Endodermal cell (in vitro differentiated cells): ENCODE measurements at regions not wholly inside any gene's neighbourhood (a gene's known extent, or its start where the extent isn't known, plus 50 kb on each side); places are given as distances from the start of the nearest gene placed in this dataset.
A peak's percentile ranks its signal among the peaks of the same experiment; 100 is the strongest.

ENCODE experiments used
- DNase-seq: peaks from one replicate; pipeline ENCODE4 v3.0.0-alpha.2; 2017
- H3K27ac ChIP-seq: 2 replicates; pipeline ENCODE4 v1.5.1; 2013; ENCODE audit warnings: mild to moderate bottlenecking, low read depth, low read length, moderate library complexity
- H3K27me3 ChIP-seq: 2 replicates; pipeline ENCODE4 v1.6.1; 2013; ENCODE audit warnings: mild to moderate bottlenecking, low read length, moderate library complexity; ENCODE audit not compliant: insufficient read depth, control insufficient read depth, poor library complexity, severe bottlenecking
- H3K36me3 ChIP-seq: 2 replicates; pipeline ENCODE4 v1.7.0; 2013; ENCODE audit warnings: mild to moderate bottlenecking, low read length, moderate library complexity; ENCODE audit not compliant: control insufficient read depth, insufficient read depth
- H3K4me1 ChIP-seq: one replicate; pipeline ENCODE4 v1.7.0; 2013; ENCODE audit warnings: low read length; ENCODE audit not compliant: control insufficient read depth, insufficient read depth
- H3K4me3 ChIP-seq: 2 replicates; pipeline ENCODE4 v1.5.1; 2013; ENCODE audit warnings: mild to moderate bottlenecking, low read length, moderate library complexity
- H3K9ac ChIP-seq: 2 replicates; pipeline ENCODE4 v1.6.1; 2013; ENCODE audit warnings: mild to moderate bottlenecking, low read length, moderate library complexity; ENCODE audit not compliant: poor library complexity, severe bottlenecking; ENCODE audit errors: extremely low read depth
- H3K9me3 ChIP-seq: 2 replicates; pipeline ENCODE4 v1.6.1; 2013; ENCODE audit warnings: mild to moderate bottlenecking, low read length, moderate library complexity; ENCODE audit not compliant: control insufficient read depth
- H3K27ac Mint-ChIP-seq: 2 replicates; pipeline ENCODE4 v1.8.0; 2020; ENCODE audit warnings: mixed read lengths
- H3K27me3 Mint-ChIP-seq: 2 replicates; pipeline ENCODE4 v1.8.0; 2021; ENCODE audit warnings: mild to moderate bottlenecking, mixed read lengths; ENCODE audit not compliant: insufficient read depth
- H3K36me3 Mint-ChIP-seq: 2 replicates; pipeline ENCODE4 v1.8.0; 2020; ENCODE audit warnings: low read depth, mixed read lengths
- H3K4me1 Mint-ChIP-seq: 2 replicates; pipeline ENCODE4 v1.8.0; 2020; ENCODE audit warnings: mixed read lengths
- H3K4me3 Mint-ChIP-seq: 2 replicates; pipeline ENCODE4 v1.8.0; 2020; ENCODE audit warnings: mild to moderate bottlenecking, moderate library complexity, mixed read lengths
- H3K9me3 Mint-ChIP-seq: 2 replicates; pipeline ENCODE4 v1.8.0; 2020; ENCODE audit warnings: mild to moderate bottlenecking, mixed read lengths
- WGBS, 2 experiments: methylation state at CpG; one replicate each; pipeline versions ENCODE4 v1.1.5 to v1.1.7; 2013; ENCODE audit warnings: missing lambda C conversion rate in 2 of 2, mixed read lengths in 1 of 2; ENCODE audit not compliant: insufficient coverage in 1 of 2, insufficient read length in 1 of 2; 5-methylcytosine and 5-hydroxymethylcytosine counted together
- TF ChIP-seq, protein P1 (sequence below): fragments of 200-600 bp; sonication (generic); conservative IDR thresholded peaks from 2 replicates; pipeline ENCODE4 v1.5.0; 2021; ENCODE audit warnings: antibody characterized with exemption, mild to moderate bottlenecking

DNA sequence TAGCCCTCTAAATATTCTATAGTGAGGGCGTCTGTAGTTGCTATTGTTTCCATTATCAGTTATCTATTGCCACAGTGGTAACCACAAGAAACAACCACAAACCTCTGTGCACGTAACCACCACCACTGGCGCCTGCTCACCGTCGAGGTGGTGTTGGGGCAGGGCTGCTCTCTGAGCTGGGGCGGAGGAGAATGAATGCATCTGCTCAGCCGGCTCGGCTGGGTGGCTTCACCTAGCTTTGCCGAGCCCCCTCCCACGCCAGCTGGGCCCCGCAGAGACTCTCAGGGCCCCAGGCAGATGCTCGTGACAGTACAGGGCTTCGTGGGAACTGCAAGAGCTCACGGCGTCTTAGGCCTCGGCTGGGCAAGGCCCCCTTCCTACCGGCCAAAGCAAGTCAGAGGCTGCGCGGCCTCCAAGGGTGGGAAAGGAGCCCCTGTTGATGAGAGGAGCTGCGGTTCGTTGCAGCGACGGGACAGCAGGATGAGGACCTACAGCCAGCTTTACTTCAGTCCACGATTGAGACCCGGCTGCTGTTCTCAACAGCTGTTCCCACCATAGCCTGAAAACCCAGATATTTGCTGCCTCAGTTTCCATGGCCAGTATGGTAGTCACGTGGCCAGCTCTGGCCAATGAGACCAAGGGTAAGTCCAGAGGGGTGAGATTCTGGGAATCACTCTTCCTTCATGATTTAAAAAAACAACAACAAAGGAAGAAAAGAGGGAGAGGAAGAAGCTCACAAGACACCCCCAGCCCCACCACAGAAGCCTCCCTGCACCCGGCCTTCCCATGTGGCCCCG, 120.2 kb upstream of the AFDN start:
- H3K27me3 ChIP-seq, result no peaks in the 10 kb centered on the region
- peak; percentile 41 for DNase-seq
- H3K4me1 ChIP-seq, result no peaks in the 10 kb centered on the region
- H3K9ac ChIP-seq, result no peak overlapping the region
- Mint-ChIP-seq H3K9me3 (no peaks in the 10 kb centered on the region), H3K4me1 (no peaks in the 10 kb centered on the region), H3K27ac (no peak overlapping the region), H3K27me3 (no peaks in the 10 kb centered on the region), H3K36me3 (no peaks in the 10 kb centered on the region), H3K4me3 (no peak overlapping the region)
- no peaks in the 10 kb centered on the region for H3K36me3 ChIP-seq
- 92 to 95% methylated on average over 21 to 28 of the region's 28 CpGs for WGBS, 2 experiments
- H3K9me3 ChIP-seq, result no peaks in the 10 kb centered on the region
- TF ChIP-seq, protein P1, sequence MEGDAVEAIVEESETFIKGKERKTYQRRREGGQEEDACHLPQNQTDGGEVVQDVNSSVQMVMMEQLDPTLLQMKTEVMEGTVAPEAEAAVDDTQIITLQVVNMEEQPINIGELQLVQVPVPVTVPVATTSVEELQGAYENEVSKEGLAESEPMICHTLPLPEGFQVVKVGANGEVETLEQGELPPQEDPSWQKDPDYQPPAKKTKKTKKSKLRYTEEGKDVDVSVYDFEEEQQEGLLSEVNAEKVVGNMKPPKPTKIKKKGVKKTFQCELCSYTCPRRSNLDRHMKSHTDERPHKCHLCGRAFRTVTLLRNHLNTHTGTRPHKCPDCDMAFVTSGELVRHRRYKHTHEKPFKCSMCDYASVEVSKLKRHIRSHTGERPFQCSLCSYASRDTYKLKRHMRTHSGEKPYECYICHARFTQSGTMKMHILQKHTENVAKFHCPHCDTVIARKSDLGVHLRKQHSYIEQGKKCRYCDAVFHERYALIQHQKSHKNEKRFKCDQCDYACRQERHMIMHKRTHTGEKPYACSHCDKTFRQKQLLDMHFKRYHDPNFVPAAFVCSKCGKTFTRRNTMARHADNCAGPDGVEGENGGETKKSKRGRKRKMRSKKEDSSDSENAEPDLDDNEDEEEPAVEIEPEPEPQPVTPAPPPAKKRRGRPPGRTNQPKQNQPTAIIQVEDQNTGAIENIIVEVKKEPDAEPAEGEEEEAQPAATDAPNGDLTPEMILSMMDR, result no peak
- no peak overlapping the region for H3K4me3 ChIP-seq
- no peak overlapping the region for H3K27ac ChIP-seq

DNA sequence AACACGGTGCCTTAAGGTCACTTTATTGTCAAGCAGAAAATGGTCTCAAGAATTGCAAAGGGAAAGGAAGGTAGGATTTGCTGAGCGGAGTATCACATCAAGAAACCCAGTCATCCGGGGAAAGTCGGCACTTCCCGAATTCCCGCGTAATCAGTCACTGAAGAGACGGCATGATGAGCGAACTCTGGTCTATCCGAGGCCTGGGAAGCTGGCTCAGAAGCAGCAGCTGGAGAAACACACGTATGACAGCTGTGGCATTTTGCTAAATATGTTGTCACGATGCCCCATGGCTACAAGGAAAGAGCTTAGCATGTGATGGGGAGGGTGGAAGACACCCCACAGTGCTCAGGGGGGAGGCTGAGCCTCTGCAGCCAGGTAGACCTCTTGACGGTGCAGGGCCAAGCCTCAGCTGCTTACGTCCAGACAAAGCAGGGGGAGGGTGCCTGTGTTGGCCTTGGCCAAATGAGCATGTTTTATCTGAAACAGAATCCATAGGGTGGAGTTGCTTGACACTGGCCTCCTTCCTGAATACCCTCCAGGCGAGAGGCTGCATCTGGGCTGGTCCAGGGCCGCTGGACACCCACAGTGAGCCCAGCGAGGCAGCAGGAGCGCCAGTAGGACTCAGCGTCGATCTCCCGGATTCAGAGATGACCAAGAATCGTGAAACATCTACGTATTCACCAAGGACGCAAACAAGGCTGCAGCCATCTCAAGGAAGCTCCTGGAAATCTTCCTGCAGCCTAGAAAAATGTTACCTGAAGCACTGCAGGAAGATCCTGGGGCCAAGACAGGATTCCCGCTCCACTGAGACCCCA, 118.8 kb upstream of the AFDN start:
- peak; percentile 38 for DNase-seq
- TF ChIP-seq, protein P1, result no peak
- Histone ChIP-seq H3K27ac (no peak overlapping the region), H3K27me3 (peaks cover 2% of the 10 kb centered on the region), H3K4me3 (no peak overlapping the region), H3K36me3 (no peaks in the 10 kb centered on the region), H3K9me3 (no peaks in the 10 kb centered on the region), H3K9ac (no peak overlapping the region), H3K4me1 (no peaks in the 10 kb centered on the region)
- Mint-ChIP-seq H3K4me1 (peaks cover 5% of the 10 kb centered on the region), H3K36me3 (no peaks in the 10 kb centered on the region), H3K27me3 (no peaks in the 10 kb centered on the region), H3K4me3 (no peak overlapping the region), H3K27ac (no peak overlapping the region), H3K9me3 (no peaks in the 10 kb centered on the region)
- WGBS, 2 experiments, result 87 to 94% methylated on average over 23 to 25 of the region's 25 CpGs

DNA sequence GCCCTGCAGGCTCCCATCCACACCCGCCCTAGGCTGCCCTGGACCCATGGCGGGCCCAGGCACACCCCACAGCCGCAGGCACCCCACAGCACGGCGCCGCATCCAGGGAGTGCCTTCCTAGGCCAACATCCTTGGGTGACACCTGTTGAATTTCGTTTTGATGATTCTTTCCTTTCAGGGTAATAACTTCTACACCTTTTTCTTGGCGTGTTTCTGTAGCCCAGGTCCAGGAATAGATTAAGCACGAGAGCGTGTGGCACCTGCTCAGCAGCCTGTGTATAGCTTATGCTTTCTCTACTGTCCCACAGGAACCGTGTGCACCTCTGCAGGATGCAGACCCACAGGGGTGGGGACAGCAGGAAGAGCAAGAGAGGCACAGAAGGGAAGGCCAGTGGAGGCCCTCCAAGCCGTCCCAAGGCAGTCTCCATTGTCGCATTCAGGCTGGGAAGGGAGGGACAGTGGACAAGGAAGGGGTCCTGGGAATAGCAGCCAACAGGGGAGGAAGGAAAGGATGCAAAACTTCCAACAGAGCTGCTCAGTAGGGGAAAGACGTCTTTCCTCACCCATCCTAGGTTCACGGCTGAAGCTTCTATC, 118.1 kb upstream of the AFDN start:
- Histone ChIP-seq H3K9me3 (no peaks in the 10 kb centered on the region), H3K27ac (no peak overlapping the region), H3K4me1 (no peaks in the 10 kb centered on the region), H3K36me3 (no peaks in the 10 kb centered on the region), H3K4me3 (no peak overlapping the region), H3K27me3 (peaks cover 9% of the 10 kb centered on the region), H3K9ac (no peak overlapping the region)
- Mint-ChIP-seq H3K27ac (no peak overlapping the region), H3K4me3 (no peak overlapping the region), H3K9me3 (no peaks in the 10 kb centered on the region), H3K27me3 (peaks cover 4% of the 10 kb centered on the region), H3K4me1 (peaks cover 5% of the 10 kb centered on the region), H3K36me3 (no peaks in the 10 kb centered on the region)
- WGBS, 2 experiments, result 91% methylated on average over 12 to 15 of the region's 15 CpGs
- DNase-seq, result peak; percentile 35
- TF ChIP-seq, protein P1, result no peak
